Endodermal cell (in vitro differentiated cells): ENCODE measurements at regions not wholly inside any gene's neighbourhood (a gene's known extent, or its start where the extent isn't known, plus 50 kb on each side); places are given as distances from the start of the nearest gene placed in this dataset.

ENCODE experiments used
- DNase-seq: peaks from one replicate; pipeline ENCODE4 v3.0.0-alpha.2; 2017
- H3K27ac ChIP-seq: 2 replicates; pipeline ENCODE4 v1.5.1; 2013; ENCODE audit warnings: mild to moderate bottlenecking, low read depth, low read length, moderate library complexity
- H3K27me3 ChIP-seq: 2 replicates; pipeline ENCODE4 v1.6.1; 2013; ENCODE audit warnings: mild to moderate bottlenecking, low read length, moderate library complexity; ENCODE audit not compliant: insufficient read depth, control insufficient read depth, poor library complexity, severe bottlenecking
- H3K36me3 ChIP-seq: 2 replicates; pipeline ENCODE4 v1.7.0; 2013; ENCODE audit warnings: mild to moderate bottlenecking, low read length, moderate library complexity; ENCODE audit not compliant: control insufficient read depth, insufficient read depth
- H3K4me1 ChIP-seq: one replicate; pipeline ENCODE4 v1.7.0; 2013; ENCODE audit warnings: low read length; ENCODE audit not compliant: control insufficient read depth, insufficient read depth
- H3K4me3 ChIP-seq: 2 replicates; pipeline ENCODE4 v1.5.1; 2013; ENCODE audit warnings: mild to moderate bottlenecking, low read length, moderate library complexity
- H3K9ac ChIP-seq: 2 replicates; pipeline ENCODE4 v1.6.1; 2013; ENCODE audit warnings: mild to moderate bottlenecking, low read length, moderate library complexity; ENCODE audit not compliant: poor library complexity, severe bottlenecking; ENCODE audit errors: extremely low read depth
- H3K9me3 ChIP-seq: 2 replicates; pipeline ENCODE4 v1.6.1; 2013; ENCODE audit warnings: mild to moderate bottlenecking, low read length, moderate library complexity; ENCODE audit not compliant: control insufficient read depth
- H3K27ac Mint-ChIP-seq: 2 replicates; pipeline ENCODE4 v1.8.0; 2020; ENCODE audit warnings: mixed read lengths
- H3K27me3 Mint-ChIP-seq: 2 replicates; pipeline ENCODE4 v1.8.0; 2021; ENCODE audit warnings: mild to moderate bottlenecking, mixed read lengths; ENCODE audit not compliant: insufficient read depth
- H3K36me3 Mint-ChIP-seq: 2 replicates; pipeline ENCODE4 v1.8.0; 2020; ENCODE audit warnings: low read depth, mixed read lengths
- H3K4me1 Mint-ChIP-seq: 2 replicates; pipeline ENCODE4 v1.8.0; 2020; ENCODE audit warnings: mixed read lengths
- H3K4me3 Mint-ChIP-seq: 2 replicates; pipeline ENCODE4 v1.8.0; 2020; ENCODE audit warnings: mild to moderate bottlenecking, moderate library complexity, mixed read lengths
- H3K9me3 Mint-ChIP-seq: 2 replicates; pipeline ENCODE4 v1.8.0; 2020; ENCODE audit warnings: mild to moderate bottlenecking, mixed read lengths
- CTCF ChIP-seq: fragments of 200-600 bp; sonication (generic); conservative IDR thresholded peaks from 2 replicates; pipeline ENCODE4 v1.5.0; 2021; ENCODE audit warnings: antibody characterized with exemption, mild to moderate bottlenecking
- WGBS, 2 experiments: methylation state at CpG; one replicate each; pipeline versions ENCODE4 v1.1.5 to v1.1.7; 2013; ENCODE audit warnings: missing lambda C conversion rate in 2 of 2, mixed read lengths in 1 of 2; ENCODE audit not compliant: insufficient coverage in 1 of 2, insufficient read length in 1 of 2; 5-methylcytosine and 5-hydroxymethylcytosine counted together

GRCh38 chr4:24278693-24279092, 305.7 kb downstream of the DHX15 start:
- Histone ChIP-seq H3K9ac (no peak overlapping the region), H3K9me3 (no peaks in the 10 kb centered on the region), H3K27ac (no peak overlapping the region), H3K4me1 (peaks cover 22% of the 10 kb centered on the region), H3K27me3 (no peaks in the 10 kb centered on the region), H3K4me3 (no peak overlapping the region), H3K36me3 (no peaks in the 10 kb centered on the region)
- H3K4me1 Mint-ChIP-seq, result peaks cover 48% of the 10 kb centered on the region
- H3K27ac Mint-ChIP-seq, result no peak overlapping the region
- no peak for TF ChIP-seq CTCF
- H3K27me3 Mint-ChIP-seq, result no peaks in the 10 kb centered on the region
- H3K4me3 Mint-ChIP-seq, result no peak overlapping the region
- H3K9me3 Mint-ChIP-seq, result no peaks in the 10 kb centered on the region
- 83 to 100% methylated on average over 3 to 4 of the region's 4 CpGs for WGBS, 2 experiments
- no peak for DNase-seq
- no peaks in the 10 kb centered on the region for H3K36me3 Mint-ChIP-seq

DNA sequence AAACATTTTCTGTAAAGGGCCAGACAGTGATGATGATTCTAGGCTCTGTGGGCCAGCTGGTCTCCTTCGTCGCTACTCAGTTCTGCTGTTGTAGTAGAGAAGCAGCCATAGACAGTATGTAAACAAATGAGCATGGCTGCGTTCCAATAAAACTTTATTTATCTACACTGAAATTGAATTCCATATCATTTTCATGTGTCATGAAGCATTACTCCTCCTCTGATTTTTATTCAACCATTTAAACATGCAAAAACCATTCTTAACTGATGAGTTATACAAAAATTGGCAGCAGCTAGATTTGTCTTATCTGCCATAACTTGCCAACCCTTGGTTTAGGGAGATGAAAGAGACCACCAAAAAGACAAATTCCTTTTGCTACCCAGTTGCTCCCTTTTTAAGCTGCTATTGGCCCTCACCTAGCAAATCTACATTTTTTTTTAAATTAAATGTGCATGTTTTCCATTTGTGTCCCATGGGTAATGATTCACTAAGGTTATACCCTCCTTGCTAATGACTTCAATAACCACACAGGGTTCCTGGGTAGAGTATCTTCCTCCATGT, 309.9 kb downstream of the DHX15 start:
- WGBS, 2 experiments, result 94% methylated on average over 3 of the region's 3 CpGs; no CpG with 5 or more reads in 1 of the 2 experiments

GRCh38 chr4:24273136-24273535, 311.2 kb downstream of the DHX15 start:
- no peak for DNase-seq
- H3K36me3 Mint-ChIP-seq, result no peaks in the 10 kb centered on the region
- H3K4me3 ChIP-seq, result no peak overlapping the region
- H3K27ac Mint-ChIP-seq, result no peak overlapping the region
- H3K9me3 ChIP-seq, result no peaks in the 10 kb centered on the region
- H3K4me3 Mint-ChIP-seq, result no peak overlapping the region
- H3K27me3 Mint-ChIP-seq, result no peaks in the 10 kb centered on the region
- WGBS, 2 experiments, result 90 to 93% methylated on average over 3 to 4 of the region's 4 CpGs
- no peaks in the 10 kb centered on the region for H3K9me3 Mint-ChIP-seq
- H3K9ac ChIP-seq, result no peak overlapping the region
- H3K27ac ChIP-seq, result no peak overlapping the region
- H3K4me1 ChIP-seq, result no peaks in the 10 kb centered on the region
- peaks cover 11% of the 10 kb centered on the region for H3K4me1 Mint-ChIP-seq
- H3K36me3 ChIP-seq, result no peaks in the 10 kb centered on the region
- no peak for TF ChIP-seq CTCF
- H3K27me3 ChIP-seq, result no peaks in the 10 kb centered on the region

More for the DNA sequence above, 309.9 kb downstream of the DHX15 start:
- H3K27ac Mint-ChIP-seq, result no peak overlapping the region
- H3K36me3 Mint-ChIP-seq, result no peaks in the 10 kb centered on the region
- no peaks in the 10 kb centered on the region for H3K27me3 Mint-ChIP-seq
- H3K4me1 ChIP-seq, result no peaks in the 10 kb centered on the region
- no peaks in the 10 kb centered on the region for H3K9me3 ChIP-seq
- no peak overlapping the region for H3K4me3 Mint-ChIP-seq
- TF ChIP-seq CTCF, result no peak
- no peaks in the 10 kb centered on the region for H3K9me3 Mint-ChIP-seq
- H3K9ac ChIP-seq, result no peak overlapping the region
- H3K4me3 ChIP-seq, result no peak overlapping the region
- peak; percentile 18 for DNase-seq
- peaks cover 20% of the 10 kb centered on the region for H3K4me1 Mint-ChIP-seq
- H3K27me3 ChIP-seq, result no peaks in the 10 kb centered on the region
- H3K27ac ChIP-seq, result no peak overlapping the region
- H3K36me3 ChIP-seq, result no peaks in the 10 kb centered on the region
